Panc1 (cell line): ENCODE measurements at regions not wholly inside any gene's neighbourhood (a gene's known extent, or its start where the extent isn't known, plus 50 kb on each side); places are given as distances from the start of the nearest gene placed in this dataset. TPM values are rescaled to one million over a fixed set of nuclear protein-coding genes. Genes with fewer than 3 reads are reported as not detected.

Source experiments
- microRNA-seq: library from miRNA; unstranded; fragments of <30 nt; microRNA quantifications from one replicate; pipeline ENCODE4 v1.1.0, GENCODE V29; 2020; ENCODE audit not compliant: unreplicated experiment

Small RNA genes lying in the stretch of these regions (microRNA-seq; reads per million reads assigned to microRNA genes)
- gene MIR1297 = not detected
- gene MIR5007 = not detected
